MM.1S (cell line): ENCODE measurements at regions not wholly inside any gene's neighbourhood (a gene's known extent, or its start where the extent isn't known, plus 50 kb on each side); places are given as distances from the start of the nearest gene placed in this dataset.

ENCODE experiments used
- CTCF ChIP-seq: fragments of 300-600 bp; sonication (generic); IDR thresholded peaks from 2 replicates; pipeline ENCODE4 v1.5.1; 2016; ENCODE audit warnings: antibody characterized with exemption, low read length, mixed read lengths
- EZH2 ChIP-seq: fragments of 300-600 bp; sonication (generic); optimal IDR thresholded peaks from 2 replicates; pipeline ENCODE3; 2017; ENCODE audit warnings: low read depth, mild to moderate bottlenecking, antibody characterized with exemption, low read length, mixed read lengths
- EZH2phosphoT487 ChIP-seq: fragments of 300-600 bp; sonication (generic); IDR thresholded peaks from 2 replicates; pipeline ENCODE4 v1.6.1; 2018; ENCODE audit warnings: antibody characterized with exemption, low read length

GRCh38 chr2:146003337-146003736 is 1483.4 kb upstream of the ZEB2 start:
- no peak for TF ChIP-seq CTCF
- no peak for TF ChIP-seq EZH2
- no peak for TF ChIP-seq EZH2phosphoT487
